ENCODE measurements at regions not wholly inside any gene's neighbourhood (a gene's known extent, or its start where the extent isn't known, plus 50 kb on each side); places are given as distances from the start of the nearest gene placed in this dataset.

DNA sequence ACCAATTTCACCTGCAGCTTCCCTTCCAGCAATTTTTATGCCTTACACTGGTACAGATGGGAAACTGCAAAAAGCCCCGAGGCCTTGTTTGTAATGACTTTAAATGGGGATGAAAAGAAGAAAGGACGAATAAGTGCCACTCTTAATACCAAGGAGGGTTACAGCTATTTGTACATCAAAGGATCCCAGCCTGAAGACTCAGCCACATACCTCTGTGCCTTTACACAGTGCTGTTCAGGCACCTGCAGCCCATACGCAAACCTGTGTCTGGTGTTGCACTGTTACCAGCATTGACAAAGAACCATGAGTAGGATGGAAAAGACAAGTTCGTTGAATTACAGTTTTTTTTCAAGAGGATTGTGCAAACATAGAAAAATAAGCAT lies 432.0 kb upstream of the OR4E1 start:
- CTCF ChIA-PET (ENCODE audit: low intra/inter-chr PET ratio, low total read pairs), result no interaction called here

DNA sequence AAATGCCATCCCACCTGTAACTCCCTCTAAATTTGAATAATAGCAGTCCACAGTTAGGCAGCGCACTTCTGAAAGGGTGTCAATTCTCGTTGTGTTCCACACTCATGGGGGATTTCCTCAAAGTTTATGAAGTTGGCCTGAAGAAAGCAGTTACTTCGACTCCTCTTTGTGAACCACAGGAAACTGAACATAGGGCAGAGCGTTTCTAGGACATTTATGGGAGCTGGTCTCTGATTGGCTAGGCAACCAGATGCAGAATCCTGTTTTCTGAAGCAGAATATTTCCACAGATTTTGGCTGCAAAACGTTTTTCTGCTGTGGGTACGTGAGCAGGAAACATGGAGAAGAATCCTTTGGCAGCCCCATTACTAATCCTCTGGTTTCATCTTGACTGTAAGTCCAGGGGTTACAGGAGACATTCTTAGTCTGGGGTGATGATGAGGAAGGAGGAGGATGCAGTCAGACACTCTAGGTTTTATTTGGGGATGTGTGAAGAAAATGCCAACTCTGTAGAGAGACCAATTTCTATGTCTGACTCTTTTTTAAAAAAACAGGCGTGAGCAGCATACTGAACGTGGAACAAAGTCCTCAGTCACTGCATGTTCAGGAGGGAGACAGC lies 431.5 kb upstream of the OR4E1 start:
- in situ Hi-C loops (cut with HindIII; ENCODE audit: extremely low pct_ligation_motif_present, low pct_unique_long_range_greater_than_20kb), result no loop called here
- CTCF ChIA-PET (ENCODE audit: low intra/inter-chr PET ratio, low total read pairs), result no interaction called here
- intact Hi-C loops (cut with micrococcal nuclease; ENCODE audit: unreplicated experiment), result no loop called here
- no peak overlapping the region for H3K4me3 ChIP-seq (replicated peaks in 1 of 3; ENCODE audit: insufficient read depth in 1 of 3, low read depth in 2 of 3, low read length in 3 of 3)
- TF ChIP-seq MAFG (CRISPR knock-in tag; IDR thresholded peaks at IDR 0.05) (no peak), ZNF451 (CRISPR knock-in tag; IDR thresholded peaks at IDR 0.05) (no peak), ZBTB1 (CRISPR knock-in tag; IDR thresholded peaks at IDR 0.05; ENCODE audit: borderline replicate concordance) (no peak)
- BruUV-seq (replicated peaks), result no TSS peak
- POLR2A ChIA-PET, result no interaction called here
- no peaks in the 10 kb centered on the region for H3K4me1 ChIP-seq (ENCODE audit: insufficient read depth, low read length)
- no peaks in the 10 kb centered on the region for H3K36me3 ChIP-seq (replicated peaks in 1 of 2; ENCODE audit: control insufficient read depth in 1 of 2, insufficient read depth in 2 of 2, low read length in 2 of 2)
- H3K27me3 ChIP-seq (ENCODE audit: control insufficient read depth in 1 of 2, insufficient read depth in 2 of 2, low read length in 2 of 2), result no peaks in the 10 kb centered on the region
- H3K9ac ChIP-seq (ENCODE audit: insufficient read depth, low read depth, low read length), result no peak overlapping the region
- DNase-seq (ENCODE audit: low spot score) (no peak), FAIRE-seq (no peak), ATAC-seq (no peak; the same call in 2 of the 3 replicates)
- H3K9me3 ChIP-seq (ENCODE audit: low read length), result no peaks in the 10 kb centered on the region
- H4K20me1 ChIP-seq (ENCODE audit: insufficient read depth, low read length), result no peaks in the 10 kb centered on the region
- H3K4me2 ChIP-seq (ENCODE audit: low read depth, low read length), result no peak overlapping the region
- no peaks in the 10 kb centered on the region for H3K79me2 ChIP-seq (ENCODE audit: insufficient read depth, low read length)
- H2AFZ ChIP-seq (ENCODE audit: low read length), result no peak overlapping the region
- 2% methylated on average over 8 of the region's 8 CpGs for WGBS (ENCODE audit: low lambda C conversion rate)
- no peak overlapping the region for H3K27ac ChIP-seq (ENCODE audit: extremely low read length, insufficient read depth, low read length)

More for the DNA sequence above, 432.0 kb upstream of the OR4E1 start:
- Histone ChIP-seq H3K4me1 (ENCODE audit: insufficient read depth, low read length) (no peaks in the 10 kb centered on the region), H3K4me2 (ENCODE audit: low read depth, low read length) (no peak overlapping the region), H3K9ac (ENCODE audit: insufficient read depth, low read depth, low read length) (no peak overlapping the region), H3K36me3 (replicated peaks in 1 of 2; ENCODE audit: control insufficient read depth in 1 of 2, insufficient read depth in 2 of 2, low read length in 2 of 2) (no peaks in the 10 kb centered on the region), H3K27me3 (ENCODE audit: control insufficient read depth in 1 of 2, insufficient read depth in 2 of 2, low read length in 2 of 2) (no peaks in the 10 kb centered on the region), H2AFZ (ENCODE audit: low read length) (no peak overlapping the region), H3K4me3 (replicated peaks in 1 of 3; ENCODE audit: insufficient read depth in 1 of 3, low read depth in 2 of 3, low read length in 3 of 3) (no peak overlapping the region), H3K79me2 (ENCODE audit: insufficient read depth, low read length) (no peaks in the 10 kb centered on the region), H3K27ac (ENCODE audit: extremely low read length, insufficient read depth, low read length) (no peak overlapping the region), H4K20me1 (ENCODE audit: insufficient read depth, low read length) (no peaks in the 10 kb centered on the region), H3K9me3 (ENCODE audit: low read length) (no peaks in the 10 kb centered on the region)
- 10% methylated on average over 4 of the region's 4 CpGs for WGBS (ENCODE audit: low lambda C conversion rate)
- in situ Hi-C loops (cut with HindIII; ENCODE audit: extremely low pct_ligation_motif_present, low pct_unique_long_range_greater_than_20kb), result no loop called here
- DNase-seq (ENCODE audit: low spot score) (no peak), ATAC-seq (peak; percentile 25; the same call in 1 of the 3 replicates), FAIRE-seq (no peak)
- no TSS peak for BruUV-seq (replicated peaks)
- intact Hi-C loops (cut with micrococcal nuclease; ENCODE audit: unreplicated experiment), result no loop called here
- TF ChIP-seq, protein P1, sequence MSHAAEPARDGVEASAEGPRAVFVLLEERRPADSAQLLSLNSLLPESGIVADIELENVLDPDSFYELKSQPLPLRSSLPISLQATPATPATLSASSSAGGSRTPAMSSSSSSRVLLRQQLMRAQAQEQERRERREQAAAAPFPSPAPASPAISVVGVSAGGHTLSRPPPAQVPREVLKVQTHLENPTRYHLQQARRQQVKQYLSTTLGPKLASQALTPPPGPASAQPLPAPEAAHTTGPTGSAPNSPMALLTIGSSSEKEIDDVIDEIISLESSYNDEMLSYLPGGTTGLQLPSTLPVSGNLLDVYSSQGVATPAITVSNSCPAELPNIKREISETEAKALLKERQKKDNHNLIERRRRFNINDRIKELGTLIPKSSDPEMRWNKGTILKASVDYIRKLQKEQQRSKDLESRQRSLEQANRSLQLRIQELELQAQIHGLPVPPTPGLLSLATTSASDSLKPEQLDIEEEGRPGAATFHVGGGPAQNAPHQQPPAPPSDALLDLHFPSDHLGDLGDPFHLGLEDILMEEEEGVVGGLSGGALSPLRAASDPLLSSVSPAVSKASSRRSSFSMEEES (CRISPR knock-in tag; IDR thresholded peaks at IDR 0.05), result no peak
- POLR2A ChIA-PET, result no interaction called here

All from HepG2 (cell line).